PC-9 (cell line): ENCODE measurements at regions not wholly inside any gene's neighbourhood (a gene's known extent, or its start where the extent isn't known, plus 50 kb on each side); places are given as distances from the start of the nearest gene placed in this dataset.

Experiments used
- CTCF ChIP-seq: fragments of 200-600 bp; sonication (generic); conservative IDR thresholded peaks from 2 replicates; pipeline ENCODE4 v1.6.1; 2017; ENCODE audit warnings: mixed run types, antibody characterized with exemption, mild to moderate bottlenecking, moderate library complexity
- EZH2 ChIP-seq: fragments of 200-600 bp; sonication (generic); IDR thresholded peaks from 2 replicates; pipeline ENCODE4 v1.8.0; 2017; ENCODE audit warnings: antibody characterized with exemption, low read depth

GRCh38 chr11:95531116-95531515, 258.5 kb downstream of the FAM76B start:
- TF ChIP-seq CTCF (no peak), EZH2 (no peak)
